HG03571 (cell line): ENCODE measurements at regions not wholly inside any gene's neighbourhood (a gene's known extent, or its start where the extent isn't known, plus 50 kb on each side); places are given as distances from the start of the nearest gene placed in this dataset.

ENCODE experiments used
- ATAC-seq: cut with Tn5 transposase; IDR thresholded peaks from one replicate; pipeline ENCODE4 v1.9.1; 2021; ENCODE audit not compliant: unreplicated experiment

DNA sequence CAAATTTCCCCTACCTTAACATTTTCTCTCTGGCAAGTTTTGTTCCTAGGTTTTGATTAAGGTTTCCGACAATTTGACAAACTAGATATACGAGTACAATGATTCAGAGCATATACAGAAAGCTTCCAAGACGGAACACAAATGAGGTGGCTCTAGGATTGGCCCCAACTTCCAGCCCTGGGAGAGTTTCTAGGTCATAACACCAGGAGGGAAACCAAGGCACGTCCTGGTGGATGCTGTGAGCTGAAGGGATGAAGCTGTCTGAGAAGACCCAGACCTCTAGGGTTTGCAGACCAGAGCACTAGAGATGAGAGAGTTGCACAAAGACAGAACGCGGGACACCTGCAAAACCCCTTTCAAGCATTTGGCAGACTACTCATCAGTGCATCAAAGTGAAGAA, 51.5 kb upstream of the CAND1 start:
- no peak for ATAC-seq
